PC-9 (cell line): ENCODE measurements at regions not wholly inside any gene's neighbourhood (a gene's known extent, or its start where the extent isn't known, plus 50 kb on each side); places are given as distances from the start of the nearest gene placed in this dataset.

Experiments
- BruUV-seq: library from RNA; stranded (reverse); fragments of 400-500 nt; replicated peaks from 2 replicates; lab custom pipeline; 2021; lab: Mats Ljungman, UMichigan
- CTCF ChIA-PET: fragments of 300-600 bp; sonication (Branson Sonifier 250); formaldehyde crosslinking; loops from one replicate; lab custom pipeline; 2022; ENCODE audit warnings: antibody characterized with exemption; lab: Charles Lee
- POLR2A ChIA-PET: fragments of 300-600 bp; sonication (Branson Sonifier 250); formaldehyde crosslinking; loops from one replicate; lab custom pipeline; 2022; ENCODE audit warnings: antibody characterized with exemption; ENCODE audit not compliant: unreplicated experiment; lab: Charles Lee
- DNase-seq, 2 experiments: peaks; one replicate each; pipeline versions ENCODE4 v3.0.0 to v3.0.0-alpha.2; 2015 to 2022; ENCODE audit warnings: mixed read lengths in 1 of 2
- H2AFZ ChIP-seq: fragments of 200-600 bp; sonication (generic); 2 replicates; pipeline ENCODE4 v1.8.1; 2017; ENCODE audit warnings: antibody characterized with exemption
- H3F3A ChIP-seq: fragments of 200-600 bp; sonication (generic); 2 replicates; pipeline ENCODE4 v1.8.1; 2017; ENCODE audit warnings: antibody characterized with exemption, mild to moderate bottlenecking, low read depth; ENCODE audit not compliant: insufficient read depth
- H3K27ac ChIP-seq: fragments of 200-600 bp; sonication (generic); 2 replicates; pipeline ENCODE4 v1.6.1; 2016; ENCODE audit warnings: mixed run types
- H3K27me3 ChIP-seq: fragments of 200-600 bp; sonication (generic); 2 replicates; pipeline ENCODE4 v1.6.1; 2016; ENCODE audit warnings: low read depth, mixed run types; ENCODE audit not compliant: insufficient read depth
- H3K36me3 ChIP-seq: fragments of 200-600 bp; sonication (generic); 2 replicates; pipeline ENCODE4 v1.6.1; 2016; ENCODE audit warnings: low read depth, mixed run types
- H3K4me1 ChIP-seq: fragments of 200-600 bp; sonication (generic); replicated peaks from 2 replicates; pipeline ENCODE4 v1.6.1; 2016; ENCODE audit warnings: mixed run types; ENCODE audit not compliant: insufficient read depth
- H3K4me2 ChIP-seq: fragments of 200-600 bp; sonication (generic); 2 replicates; pipeline ENCODE4 v1.6.1; 2017; ENCODE audit warnings: mixed run types
- H3K4me3 ChIP-seq: fragments of 200-600 bp; sonication (generic); 2 replicates; pipeline ENCODE4 v1.6.1; 2016; ENCODE audit warnings: mixed run types
- H3K79me2 ChIP-seq: fragments of 200-600 bp; sonication (generic); 2 replicates; pipeline ENCODE4 v1.6.1; 2017; ENCODE audit warnings: low read depth, mixed run types
- H3K9me2 ChIP-seq: fragments of 200-600 bp; sonication (generic); 2 replicates; pipeline ENCODE4 v1.8.1; 2017; ENCODE audit warnings: mild to moderate bottlenecking; ENCODE audit not compliant: insufficient read depth
- H3K9me3 ChIP-seq: fragments of 200-600 bp; sonication (generic); 2 replicates; pipeline ENCODE4 v1.8.1; 2016; ENCODE audit warnings: low read depth; ENCODE audit not compliant: insufficient read depth
- H4K20me1 ChIP-seq: fragments of 200-600 bp; sonication (generic); 2 replicates; pipeline ENCODE4 v1.8.1; 2017; ENCODE audit not compliant: insufficient read depth
- CTCF ChIP-seq: fragments of 200-600 bp; sonication (generic); conservative IDR thresholded peaks from 2 replicates; pipeline ENCODE4 v1.6.1; 2017; ENCODE audit warnings: mixed run types, antibody characterized with exemption, mild to moderate bottlenecking, moderate library complexity
- EZH2 ChIP-seq: fragments of 200-600 bp; sonication (generic); IDR thresholded peaks from 2 replicates; pipeline ENCODE4 v1.8.0; 2017; ENCODE audit warnings: antibody characterized with exemption, low read depth
- intact Hi-C: fragments of 100-400 bp; cut with micrococcal nuclease; formaldehyde crosslinking; loops from one replicate; pipeline ENCODE4 v1.10.0; 2022; ENCODE audit not compliant: unreplicated experiment

- Histone ChIP-seq H3K4me1 (no peaks in the 10 kb centered on the region), H3K36me3 (no peaks in the 10 kb centered on the region), H3K79me2 (no peaks in the 10 kb centered on the region), H2AFZ (no peak overlapping the region), H3K9me3 (no peaks in the 10 kb centered on the region), H3K4me3 (no peak overlapping the region), H3K27me3 (no peaks in the 10 kb centered on the region), H3K9me2 (no peaks in the 10 kb centered on the region), H3K4me2 (no peak overlapping the region), H3K27ac (no peak overlapping the region), H4K20me1 (no peaks in the 10 kb centered on the region), H3F3A (no peaks in the 10 kb centered on the region)
- no peak for TF ChIP-seq EZH2
- no peak for TF ChIP-seq CTCF
- POLR2A ChIA-PET: no interaction called here
- BruUV-seq: no TSS peak
- intact Hi-C loops: no loop called here
- CTCF ChIA-PET: no interaction called here
- no peak for DNase-seq
Measured at GRCh38 chr6:150543178-150543577, 56.5 kb upstream of the PLEKHG1 start.

- Histone ChIP-seq H3K36me3 (no peaks in the 10 kb centered on the region), H2AFZ (no peak overlapping the region), H4K20me1 (no peaks in the 10 kb centered on the region), H3K79me2 (no peaks in the 10 kb centered on the region), H3K4me1 (no peaks in the 10 kb centered on the region), H3K4me3 (no peak overlapping the region), H3K9me2 (no peaks in the 10 kb centered on the region), H3K27me3 (no peaks in the 10 kb centered on the region), H3K4me2 (no peak overlapping the region), H3F3A (no peaks in the 10 kb centered on the region), H3K9me3 (no peaks in the 10 kb centered on the region), H3K27ac (no peak overlapping the region)
- BruUV-seq: no TSS peak
- no peak for DNase-seq
- no peak for TF ChIP-seq CTCF
- no peak for TF ChIP-seq EZH2
- intact Hi-C loops: no loop called here
- ChIA-PET POLR2A (no interaction called here), CTCF (no interaction called here)
Measured at GRCh38 chr6:150544793-150545192, 54.9 kb upstream of the PLEKHG1 start.

GRCh38 chr6:150546457-150546856 is 53.2 kb upstream of the PLEKHG1 start:
- CTCF ChIA-PET: no interaction called here
- Histone ChIP-seq H4K20me1 (no peaks in the 10 kb centered on the region), H3K27ac (no peak overlapping the region), H3K79me2 (no peaks in the 10 kb centered on the region), H3K9me2 (no peaks in the 10 kb centered on the region), H3K9me3 (no peaks in the 10 kb centered on the region), H3K4me3 (no peak overlapping the region), H3K27me3 (no peaks in the 10 kb centered on the region), H3K36me3 (no peaks in the 10 kb centered on the region), H3K4me2 (no peak overlapping the region), H3F3A (no peaks in the 10 kb centered on the region), H2AFZ (no peak overlapping the region), H3K4me1 (peaks cover 5% of the 10 kb centered on the region; the same call in 1 of the 2 replicates)
- BruUV-seq: no TSS peak
- TF ChIP-seq EZH2 (no peak), CTCF (no peak)
- intact Hi-C loops: no loop called here
- POLR2A ChIA-PET: no interaction called here
- DNase-seq: no peak
